IPS-15b (cell line): ENCODE measurements at regions not wholly inside any gene's neighbourhood (a gene's known extent, or its start where the extent isn't known, plus 50 kb on each side); places are given as distances from the start of the nearest gene placed in this dataset.
A peak's percentile ranks its signal among the peaks of the same experiment; 100 is the strongest.

ENCODE experiments used
- H3K27me3 ChIP-seq: one replicate; pipeline ENCODE4 v1.6.1; 2013; ENCODE audit warnings: low read length; ENCODE audit not compliant: control insufficient read depth, insufficient read depth
- H3K36me3 ChIP-seq: one replicate; pipeline ENCODE4 v1.6.1; 2013; ENCODE audit warnings: low read length; ENCODE audit not compliant: control insufficient read depth, insufficient read depth
- H3K4me1 ChIP-seq: one replicate; pipeline ENCODE4 v1.6.1; 2013; ENCODE audit warnings: mild to moderate bottlenecking, low read length; ENCODE audit not compliant: control insufficient read depth, insufficient read depth
- H3K4me3 ChIP-seq: one replicate; pipeline ENCODE4 v1.5.1; 2013; ENCODE audit warnings: low read depth, low read length
- H3K9ac ChIP-seq: one replicate; pipeline ENCODE4 v1.6.1; 2013; ENCODE audit warnings: low read depth, mild to moderate bottlenecking, low read length
- H3K9me3 ChIP-seq: one replicate; pipeline ENCODE4 v1.6.1; 2013; ENCODE audit warnings: mild to moderate bottlenecking, low read length; ENCODE audit not compliant: control insufficient read depth, insufficient read depth

DNA sequence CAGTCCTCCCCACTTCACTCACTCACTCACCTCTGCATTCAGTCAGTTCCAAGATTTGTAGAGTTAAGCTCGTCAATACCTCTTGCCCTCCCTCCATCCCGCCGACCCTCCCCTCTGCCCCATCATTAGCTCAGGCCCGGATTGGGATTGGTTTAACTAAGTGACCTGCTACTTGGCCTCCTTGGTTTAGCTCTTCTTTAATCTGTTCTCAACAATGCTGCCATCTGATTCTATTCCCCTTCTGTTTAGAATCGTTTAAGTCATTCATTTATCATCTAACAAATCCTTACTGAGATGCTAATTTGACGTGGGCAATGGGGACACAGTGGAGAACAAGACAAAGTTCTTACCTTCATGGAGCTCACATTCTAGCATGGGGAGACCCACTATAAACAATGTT lies 204.6 kb downstream of the MTX2 start:
- Histone ChIP-seq H3K9ac (no peak overlapping the region), H3K4me3 (no peak overlapping the region), H3K36me3 (no peaks in the 10 kb centered on the region), H3K4me1 (no peaks in the 10 kb centered on the region), H3K27me3 (no peaks in the 10 kb centered on the region), H3K9me3 (no peaks in the 10 kb centered on the region)

DNA sequence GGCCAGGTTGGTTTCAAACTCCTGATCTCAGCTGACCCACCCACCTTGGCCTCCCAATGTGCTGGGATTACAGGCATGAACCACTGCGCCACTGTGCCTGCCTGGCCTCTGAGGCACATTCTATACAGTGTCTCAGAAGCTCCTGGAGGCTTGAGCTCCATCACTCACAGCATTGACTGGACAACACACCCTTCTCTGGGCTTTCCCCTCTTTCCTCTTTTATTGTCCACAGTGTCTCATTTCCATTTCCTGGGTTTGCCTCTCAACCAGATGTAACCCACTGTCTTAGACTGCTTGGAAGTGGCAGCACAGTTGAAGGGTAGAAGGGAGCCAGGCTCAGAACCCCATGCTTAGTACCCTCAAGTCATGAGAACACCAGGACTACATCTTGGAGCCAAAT lies 208.1 kb downstream of the MTX2 start:
- Histone ChIP-seq H3K27me3 (no peaks in the 10 kb centered on the region), H3K9ac (no peak overlapping the region), H3K36me3 (no peaks in the 10 kb centered on the region), H3K4me1 (no peaks in the 10 kb centered on the region), H3K4me3 (no peak overlapping the region), H3K9me3 (no peaks in the 10 kb centered on the region)

DNA sequence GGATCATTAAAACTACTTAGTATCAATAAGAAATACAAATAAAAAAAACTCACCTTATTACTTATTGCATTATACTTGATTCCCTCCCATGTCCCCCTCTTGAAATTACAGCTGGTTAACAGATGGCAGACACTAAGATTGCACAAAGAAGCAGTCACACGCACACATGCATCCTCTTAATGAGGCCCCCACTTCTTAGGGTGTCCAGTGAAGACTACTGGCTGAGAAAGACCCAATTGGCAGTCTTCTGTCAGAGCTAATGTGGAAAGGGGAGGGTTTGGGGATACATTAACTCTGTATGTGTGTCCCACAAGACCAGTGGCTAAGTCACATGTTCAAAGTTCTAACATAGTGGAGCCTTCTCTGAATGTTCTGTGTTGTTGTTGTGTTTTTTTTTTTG lies 210.7 kb downstream of the MTX2 start:
- Histone ChIP-seq H3K4me1 (no peaks in the 10 kb centered on the region), H3K36me3 (no peaks in the 10 kb centered on the region), H3K27me3 (no peaks in the 10 kb centered on the region), H3K9ac (no peak overlapping the region), H3K4me3 (no peak overlapping the region), H3K9me3 (no peaks in the 10 kb centered on the region)

DNA sequence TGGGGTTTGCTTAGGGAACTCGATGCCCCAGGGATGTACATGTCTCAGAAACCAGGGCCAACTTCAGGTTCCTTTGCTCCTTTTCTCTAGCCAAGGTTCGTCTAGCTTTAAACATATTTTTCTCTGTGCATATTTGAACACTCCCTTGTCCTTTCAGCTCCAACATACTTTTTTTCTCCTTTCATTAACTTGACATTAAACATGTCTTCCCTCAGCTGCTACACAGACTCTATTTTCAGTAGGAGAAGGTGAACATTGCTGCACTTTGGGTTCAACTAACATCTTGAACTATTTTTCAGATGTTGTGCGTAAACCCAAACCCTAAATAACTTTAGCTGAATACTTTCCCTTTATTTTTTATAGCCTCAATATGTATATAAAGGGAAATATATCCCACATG lies 212.9 kb downstream of the MTX2 start:
- Histone ChIP-seq H3K9me3 (no peaks in the 10 kb centered on the region), H3K4me1 (no peaks in the 10 kb centered on the region), H3K27me3 (no peaks in the 10 kb centered on the region), H3K4me3 (no peak overlapping the region), H3K36me3 (no peaks in the 10 kb centered on the region), H3K9ac (no peak overlapping the region)

DNA sequence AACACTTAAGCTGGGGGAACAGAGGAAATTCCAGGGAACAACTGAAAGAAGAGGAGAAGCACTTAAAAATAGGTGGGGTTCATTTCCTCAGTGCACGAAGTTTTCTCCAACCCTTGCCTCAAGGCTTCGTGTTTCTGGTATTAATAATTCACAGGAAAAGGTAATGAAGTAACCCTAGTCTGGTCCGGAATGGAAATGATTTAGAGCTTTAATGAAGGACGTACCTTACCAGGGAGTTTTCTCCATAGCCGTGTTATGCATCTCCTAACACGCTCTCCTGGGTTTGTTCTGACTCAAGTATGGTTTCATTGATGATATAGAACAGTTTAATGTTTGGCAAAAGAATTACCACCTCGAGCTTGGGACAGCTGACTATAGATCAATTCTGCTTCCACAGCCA lies 214.2 kb downstream of the MTX2 start:
- H3K4me1 ChIP-seq, result no peaks in the 10 kb centered on the region
- H3K9ac ChIP-seq, result no peak overlapping the region
- H3K9me3 ChIP-seq, result no peaks in the 10 kb centered on the region
- H3K36me3 ChIP-seq, result no peaks in the 10 kb centered on the region
- peaks cover 6% of the 10 kb centered on the region for H3K27me3 ChIP-seq
- no peak overlapping the region for H3K4me3 ChIP-seq

DNA sequence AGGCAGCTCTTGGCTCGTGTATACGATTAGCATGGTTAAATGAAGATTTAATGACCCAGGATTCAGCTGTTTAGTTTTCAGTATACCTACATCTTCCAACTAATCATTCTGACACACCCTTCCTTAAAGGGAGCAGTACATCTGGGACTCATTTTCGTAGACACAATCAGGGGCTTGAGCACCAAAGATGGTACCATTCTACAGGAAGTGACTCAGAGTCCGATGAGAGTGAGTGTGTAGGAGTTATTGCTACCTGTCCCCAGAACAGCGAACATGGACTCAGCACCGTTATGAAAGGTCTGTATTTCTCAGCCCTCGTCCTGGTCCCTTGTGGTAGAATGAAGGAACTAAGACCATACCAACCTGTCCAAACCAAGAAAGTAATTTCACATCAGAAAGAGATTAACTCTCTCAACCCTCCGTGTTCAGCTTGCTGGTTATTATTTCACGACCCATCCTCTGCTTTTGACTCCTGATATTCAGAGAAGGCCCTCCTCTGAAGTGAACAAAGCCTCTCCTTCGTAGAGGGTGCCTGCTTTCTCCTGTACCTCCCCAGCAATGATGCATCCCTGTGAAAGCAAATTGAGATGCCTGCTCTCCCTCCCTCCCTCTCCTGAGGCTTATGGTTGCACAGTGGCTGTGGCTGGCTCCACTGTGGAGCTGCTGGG lies 214.8 kb downstream of the MTX2 start:
- Histone ChIP-seq H3K36me3 (no peaks in the 10 kb centered on the region), H3K9ac (no peak overlapping the region)

DNA sequence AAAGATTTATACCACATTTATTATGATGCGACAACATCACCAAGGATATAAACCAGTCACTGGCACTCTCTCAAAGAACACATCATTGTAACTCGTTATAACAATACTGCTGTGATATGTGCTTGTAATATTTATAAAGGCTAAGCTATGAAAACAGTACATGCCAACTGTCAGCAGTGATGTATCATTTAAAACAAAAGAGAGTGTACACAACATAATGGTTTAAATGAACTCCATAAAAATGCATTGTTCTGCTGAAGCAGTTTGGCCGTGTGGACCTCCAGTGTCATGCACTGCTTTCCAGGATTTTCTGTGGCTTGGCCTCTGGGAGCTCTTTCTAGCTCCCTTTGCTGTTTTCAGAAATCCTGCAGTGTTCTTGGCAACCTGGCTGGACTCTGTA lies 215.6 kb downstream of the MTX2 start:
- Histone ChIP-seq H3K27me3 (peaks cover 18% of the 10 kb centered on the region), H3K4me1 (no peaks in the 10 kb centered on the region), H3K9ac (no peak overlapping the region), H3K4me3 (no peak overlapping the region), H3K36me3 (no peaks in the 10 kb centered on the region), H3K9me3 (no peaks in the 10 kb centered on the region)

More for the DNA sequence above, 214.8 kb downstream of the MTX2 start:
- no peaks in the 10 kb centered on the region for H3K4me1 ChIP-seq
- H3K27me3 ChIP-seq, result peaks cover 11% of the 10 kb centered on the region
- H3K4me3 ChIP-seq, result no peak overlapping the region
- H3K9me3 ChIP-seq, result no peaks in the 10 kb centered on the region

DNA sequence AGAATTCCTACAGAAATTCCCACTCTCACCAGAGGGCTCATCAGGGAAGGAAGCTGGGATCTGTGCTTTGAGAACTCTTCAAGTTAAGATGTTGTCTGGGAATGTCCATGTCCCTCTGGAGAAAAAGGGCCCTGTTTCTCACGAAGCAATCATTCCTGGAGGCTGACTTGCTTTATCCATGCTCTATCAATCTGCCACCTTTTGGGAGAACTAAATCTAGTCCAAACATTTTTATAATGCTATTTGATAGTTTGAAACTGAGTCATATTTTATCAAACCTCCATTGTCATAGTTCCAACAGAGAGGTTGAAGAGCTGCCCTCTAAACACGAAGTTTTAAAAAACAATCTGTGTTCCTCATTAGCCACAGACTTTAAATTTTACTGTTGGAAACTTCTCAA lies 219.2 kb downstream of the MTX2 start:
- H3K36me3 ChIP-seq, result no peaks in the 10 kb centered on the region
- no peaks in the 10 kb centered on the region for H3K9me3 ChIP-seq
- H3K4me1 ChIP-seq, result peaks cover 5% of the 10 kb centered on the region
- H3K4me3 ChIP-seq, result no peak overlapping the region
- peaks cover 28% of the 10 kb centered on the region for H3K27me3 ChIP-seq
- no peak overlapping the region for H3K9ac ChIP-seq

DNA sequence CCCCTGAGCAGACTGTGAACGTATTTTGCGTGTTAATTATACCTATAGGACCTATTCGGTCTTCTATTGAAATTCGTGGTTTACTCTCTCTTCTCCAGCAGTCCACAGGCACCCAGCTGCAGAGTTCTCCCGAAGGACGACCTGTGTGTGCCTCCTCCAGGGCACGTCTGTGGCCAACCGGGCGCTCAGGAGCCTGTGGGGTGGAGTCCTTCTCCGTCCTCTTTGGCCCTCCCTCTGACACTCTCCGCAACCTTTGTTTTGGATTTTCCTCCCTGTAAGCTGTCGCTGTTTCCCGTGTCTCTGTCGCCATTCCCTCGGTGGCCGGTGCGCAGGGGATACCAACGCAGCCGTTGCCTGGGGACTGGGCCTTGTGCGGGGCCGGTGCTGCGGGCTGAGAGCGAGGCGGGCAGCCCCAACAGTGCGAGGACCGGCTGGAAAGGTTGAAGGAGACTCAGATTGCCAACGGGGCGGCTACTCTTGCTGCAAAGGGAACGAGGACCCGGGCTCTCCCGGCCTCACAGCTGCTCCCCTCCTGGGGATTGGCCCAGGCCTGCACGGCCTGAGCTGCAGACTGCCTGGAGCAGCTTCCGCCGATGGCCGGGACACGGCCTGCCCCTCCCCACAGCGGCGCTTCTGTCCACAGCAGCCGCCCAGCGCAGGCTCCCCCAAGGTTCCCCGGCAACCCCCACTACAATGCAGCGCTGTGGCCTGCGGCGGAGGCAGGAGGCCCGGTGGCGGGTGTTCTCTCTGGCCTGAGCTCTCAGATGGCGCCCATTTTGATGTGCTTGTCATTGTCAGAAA lies 221.0 kb downstream of the MTX2 start:
- H3K9ac ChIP-seq, result peak overlapping the region; percentile 1
- no peaks in the 10 kb centered on the region for H3K36me3 ChIP-seq
- no peaks in the 10 kb centered on the region for H3K9me3 ChIP-seq
- peaks cover 32% of the 10 kb centered on the region for H3K27me3 ChIP-seq
- peak overlapping the region; percentile 22 for H3K4me3 ChIP-seq
- H3K4me1 ChIP-seq, result peaks cover 5% of the 10 kb centered on the region

DNA sequence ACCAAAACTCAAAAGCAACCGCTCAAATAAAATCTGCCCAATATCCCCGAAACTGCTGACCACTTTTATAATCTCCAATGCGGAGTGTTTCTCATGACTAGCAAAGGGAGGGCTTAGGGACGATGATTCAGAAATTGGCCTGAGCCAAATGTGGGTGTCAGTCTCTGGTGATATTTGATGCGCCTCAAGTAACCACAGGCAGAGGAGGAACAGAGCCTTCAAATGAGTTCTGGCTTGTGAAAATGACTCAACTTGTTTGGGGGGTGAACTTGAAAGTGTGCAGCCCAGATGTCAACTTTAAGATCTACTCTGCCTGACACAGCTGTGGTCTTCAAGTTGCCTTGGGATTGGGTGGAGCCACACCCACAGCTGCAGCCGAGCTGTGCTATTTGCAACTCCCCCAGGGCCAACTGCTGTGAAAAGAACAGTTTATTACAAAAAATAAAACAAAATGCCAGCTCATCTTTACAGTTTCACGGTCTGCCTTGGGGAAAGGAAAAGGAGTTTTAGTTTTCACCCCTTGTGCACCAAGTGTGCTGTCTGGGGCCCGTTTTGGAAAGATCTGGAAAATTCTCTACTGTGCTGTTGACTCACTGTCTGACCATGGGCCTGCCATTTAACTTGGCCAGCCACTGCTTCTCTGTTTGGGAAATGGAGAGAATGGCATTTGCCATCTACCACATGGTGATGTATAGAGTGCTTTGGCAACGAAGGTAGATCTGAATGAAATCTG lies 222.1 kb downstream of the MTX2 start:
- H3K36me3 ChIP-seq, result no peaks in the 10 kb centered on the region
- H3K9me3 ChIP-seq, result no peaks in the 10 kb centered on the region
- H3K9ac ChIP-seq, result no peak overlapping the region
- H3K4me1 ChIP-seq, result peaks cover 5% of the 10 kb centered on the region
- peaks cover 32% of the 10 kb centered on the region for H3K27me3 ChIP-seq
- no peak overlapping the region for H3K4me3 ChIP-seq

DNA sequence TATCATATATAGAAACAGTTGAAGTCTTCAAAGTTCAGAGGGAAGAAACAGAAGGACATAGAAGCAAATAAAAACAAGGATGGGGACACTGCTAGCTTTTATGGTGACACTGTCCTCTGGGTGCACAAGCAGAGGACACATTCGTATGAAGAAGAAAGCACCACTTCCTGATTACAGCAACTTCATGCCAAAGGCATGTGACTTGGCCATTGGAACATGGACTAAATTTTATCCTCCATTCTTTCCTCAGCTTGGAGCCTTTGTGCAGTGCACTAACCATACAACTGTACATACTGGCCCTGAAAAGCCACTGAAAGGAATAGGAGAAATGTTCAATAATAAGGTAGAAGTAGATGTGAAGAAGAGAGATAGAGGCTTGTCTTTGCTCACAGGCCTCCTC lies 223.3 kb downstream of the MTX2 start:
- H3K36me3 ChIP-seq, result no peaks in the 10 kb centered on the region
- no peak overlapping the region for H3K9ac ChIP-seq
- H3K4me1 ChIP-seq, result peaks cover 5% of the 10 kb centered on the region
- no peaks in the 10 kb centered on the region for H3K9me3 ChIP-seq
- H3K4me3 ChIP-seq, result no peak overlapping the region
- peaks cover 32% of the 10 kb centered on the region for H3K27me3 ChIP-seq
